Midbrain (tissue), 1 donor: ENCODE measurements at regions not wholly inside any gene's neighbourhood (a gene's known extent, or its start where the extent isn't known, plus 50 kb on each side); places are given as distances from the start of the nearest gene placed in this dataset.
"Not testable (repeated sequence)": the region's sequence is repeated elsewhere in the genome, so short reads cannot be mapped to it uniquely, and the experiment has no call there.

Experiments used
- DNase-seq: peaks from one replicate; lab custom pipeline; 2025; lab: John Stamatoyannopoulos, UW

- no peak for DNase-seq
Observed at GRCh38 chr17:71084838-71085237, 915.5 kb downstream of the KCNJ2 start.

GRCh38 chr17:71085238-71086033 is 916.1 kb downstream of the KCNJ2 start:
- no peak for DNase-seq

GRCh38 chr17:71089431-71089830 is 920.1 kb downstream of the KCNJ2 start:
- DNase-seq = no peak

GRCh38 chr17:71098071-71098470 is 928.7 kb downstream of the KCNJ2 start:
- no peak for DNase-seq

- no peak for DNase-seq
Observed at GRCh38 chr17:71099003-71099714, 929.8 kb downstream of the KCNJ2 start.

GRCh38 chr17:71102777-71103176 is 933.4 kb downstream of the KCNJ2 start:
- DNase-seq = no peak

- no peak for DNase-seq
Observed at GRCh38 chr17:71104225-71104624, 934.9 kb downstream of the KCNJ2 start.

GRCh38 chr17:71106056-71106455 is 936.7 kb downstream of the KCNJ2 start:
- DNase-seq = not testable (repeated sequence)

- no peak for DNase-seq
Observed at GRCh38 chr17:71107136-71107535, 937.8 kb downstream of the KCNJ2 start.

- DNase-seq = no peak
Observed at GRCh38 chr17:71109697-71110096, 940.4 kb downstream of the KCNJ2 start.

GRCh38 chr17:71110326-71110725 is 941.0 kb downstream of the KCNJ2 start:
- no peak for DNase-seq

- no peak for DNase-seq
Observed at GRCh38 chr17:71111460-71111859, 942.1 kb downstream of the KCNJ2 start.

GRCh38 chr17:71111934-71112333 is 942.6 kb downstream of the KCNJ2 start:
- DNase-seq = no peak

GRCh38 chr17:71113347-71113746 is 944.0 kb downstream of the KCNJ2 start:
- DNase-seq = no peak

- DNase-seq = no peak
Observed at GRCh38 chr17:71114911-71115668, 945.8 kb downstream of the KCNJ2 start.

- no peak for DNase-seq
Observed at GRCh38 chr17:71115669-71115972, 946.3 kb downstream of the KCNJ2 start.

- no peak for DNase-seq
Observed at GRCh38 chr17:71117466-71117865, 948.1 kb downstream of the KCNJ2 start.

GRCh38 chr17:71118039-71118438 is 948.7 kb downstream of the KCNJ2 start:
- no peak for DNase-seq

GRCh38 chr17:71127416-71127815 is 958.1 kb downstream of the KCNJ2 start:
- no peak for DNase-seq

GRCh38 chr17:71142333-71142732 is 973.0 kb downstream of the KCNJ2 start:
- DNase-seq = no peak

- DNase-seq = no peak
Observed at GRCh38 chr17:71145486-71145885, 975.3 kb upstream of the SOX9 start.

GRCh38 chr17:71147906-71148305 is 972.9 kb upstream of the SOX9 start:
- no peak for DNase-seq

- DNase-seq = no peak
Observed at GRCh38 chr17:71149607-71150006, 971.2 kb upstream of the SOX9 start.
